K562 (cell line): ENCODE measurements at regions not wholly inside any gene's neighbourhood (a gene's known extent, or its start where the extent isn't known, plus 50 kb on each side); places are given as distances from the start of the nearest gene placed in this dataset.
A peak's percentile ranks its signal among the peaks of the same experiment; 100 is the strongest.

Experiments
- BHLHE40 ChIP-seq: IDR thresholded peaks from 2 replicates; pipeline ENCODE4 v1.6.1; 2011; ENCODE audit warnings: low read length, improper control_type of control experiment
- GABPB1 ChIP-seq: sonication (generic); formaldehyde crosslinking; IDR thresholded peaks from 2 replicates; pipeline ENCODE4 v1.8.0; 2022; ENCODE audit warnings: mild to moderate bottlenecking, missing genetic modification reagents
- L3MBTL2 ChIP-seq: fragments of 450-650 bp; IDR thresholded peaks from 2 replicates; pipeline ENCODE4 v1.6.1; 2016; ENCODE audit warnings: mild to moderate bottlenecking, moderate library complexity
- MEIS2 ChIP-seq: fragments of 450-650 bp; IDR thresholded peaks from 2 replicates; pipeline ENCODE4 v1.6.1; 2014; ENCODE audit warnings: mild to moderate bottlenecking; ENCODE audit not compliant: partially characterized antibody
- NFE2L1 ChIP-seq: fragments of 450-650 bp; IDR thresholded peaks from 2 replicates; pipeline ENCODE4 v1.6.1; 2016; ENCODE audit warnings: missing genetic modification characterization, low read depth, mild to moderate bottlenecking, missing compliant biosample characterization, moderate library complexity, borderline replicate concordance
- NR2F6 ChIP-seq: fragments of 450-650 bp; formaldehyde crosslinking; IDR thresholded peaks from 2 replicates; pipeline ENCODE4 v1.4.0; 2020; ENCODE audit warnings: mild to moderate bottlenecking
- POLR2B ChIP-seq: fragments of 450-650 bp; IDR thresholded peaks from 2 replicates; pipeline ENCODE4 v1.6.1; 2018; ENCODE audit warnings: low read depth; ENCODE audit not compliant: partially characterized antibody
- POLR2G ChIP-seq: fragments of 200-400 bp; formaldehyde crosslinking; IDR thresholded peaks from 2 replicates; pipeline ENCODE4 v1.6.1; 2017; ENCODE audit warnings: low read depth, mild to moderate bottlenecking, antibody characterized with exemption, low read length, moderate library complexity
- SMAD3 ChIP-seq: fragments of 450-650 bp; formaldehyde crosslinking; conservative IDR thresholded peaks from 2 replicates; pipeline ENCODE4 v1.4.0; 2020; ENCODE audit warnings: mild to moderate bottlenecking
- TAL1 ChIP-seq: fragments of 450-650 bp; IDR thresholded peaks from 2 replicates; pipeline ENCODE4 v1.6.1; 2016; ENCODE audit warnings: mild to moderate bottlenecking
- THRAP3 ChIP-seq: fragments of 450-650 bp; IDR thresholded peaks from 2 replicates; pipeline ENCODE4 v1.6.1; 2016; ENCODE audit warnings: mild to moderate bottlenecking, inconsistent platforms, borderline replicate concordance
- U2AF1 ChIP-seq: fragments of 200-400 bp; formaldehyde crosslinking; optimal IDR thresholded peaks from 2 replicates; pipeline ENCODE3; 2017; ENCODE audit warnings: mild to moderate bottlenecking, low read depth, low read length, moderate library complexity
- ZNF175 ChIP-seq: fragments of 200-800 bp; sonication (Bioruptor generic); IDR thresholded peaks from 2 replicates; pipeline ENCODE4 v1.6.1; 2016; ENCODE audit warnings: low read depth, mild to moderate bottlenecking, missing genetic modification characterization, missing compliant biosample characterization
- ZNF589 ChIP-seq: fragments of 200-800 bp; sonication (Bioruptor generic); IDR thresholded peaks from 2 replicates; pipeline ENCODE4 v1.6.1; 2016; ENCODE audit warnings: low read depth, missing genetic modification characterization, missing compliant biosample characterization
- TF ChIP-seq, protein P1 (sequence below): fragments of 450-650 bp; IDR thresholded peaks from 2 replicates; pipeline ENCODE4 v1.6.1; 2016; ENCODE audit warnings: borderline replicate concordance
- TF ChIP-seq, protein P2 (sequence below), 3 experiments: fragments of 200-800 bp in 1 of 3; sonication (Bioruptor generic) in 1 of 3; sonication (generic) in 1 of 3; formaldehyde crosslinking in 1 of 3; IDR thresholded peaks; 2 replicates each; pipeline versions ENCODE4 v1.6.1 to v1.8.0; 2016 to 2022; ENCODE audit warnings: mild to moderate bottlenecking in 2 of 3, missing compliant biosample characterization in 2 of 3, missing genetic modification characterization in 2 of 3, missing genetic modification reagents in 1 of 3
- TF ChIP-seq, protein P3 (sequence below): fragments of 450-650 bp; IDR thresholded peaks from 2 replicates; pipeline ENCODE4 v1.6.1; 2014; ENCODE audit warnings: low read depth, mild to moderate bottlenecking, moderate library complexity, borderline replicate concordance
- TF ChIP-seq, protein P4 (sequence below): fragments of 250-450 bp; sonication (Bioruptor Pico); IDR thresholded peaks from 2 replicates; pipeline ENCODE4 v1.4.0; 2020
- TF ChIP-seq, protein P5 (sequence below): fragments of 450-650 bp; conservative IDR thresholded peaks from 2 replicates; pipeline ENCODE4 v1.6.1; 2016; ENCODE audit warnings: missing genetic modification characterization, low read depth, mild to moderate bottlenecking, missing compliant biosample characterization, moderate library complexity

DNA sequence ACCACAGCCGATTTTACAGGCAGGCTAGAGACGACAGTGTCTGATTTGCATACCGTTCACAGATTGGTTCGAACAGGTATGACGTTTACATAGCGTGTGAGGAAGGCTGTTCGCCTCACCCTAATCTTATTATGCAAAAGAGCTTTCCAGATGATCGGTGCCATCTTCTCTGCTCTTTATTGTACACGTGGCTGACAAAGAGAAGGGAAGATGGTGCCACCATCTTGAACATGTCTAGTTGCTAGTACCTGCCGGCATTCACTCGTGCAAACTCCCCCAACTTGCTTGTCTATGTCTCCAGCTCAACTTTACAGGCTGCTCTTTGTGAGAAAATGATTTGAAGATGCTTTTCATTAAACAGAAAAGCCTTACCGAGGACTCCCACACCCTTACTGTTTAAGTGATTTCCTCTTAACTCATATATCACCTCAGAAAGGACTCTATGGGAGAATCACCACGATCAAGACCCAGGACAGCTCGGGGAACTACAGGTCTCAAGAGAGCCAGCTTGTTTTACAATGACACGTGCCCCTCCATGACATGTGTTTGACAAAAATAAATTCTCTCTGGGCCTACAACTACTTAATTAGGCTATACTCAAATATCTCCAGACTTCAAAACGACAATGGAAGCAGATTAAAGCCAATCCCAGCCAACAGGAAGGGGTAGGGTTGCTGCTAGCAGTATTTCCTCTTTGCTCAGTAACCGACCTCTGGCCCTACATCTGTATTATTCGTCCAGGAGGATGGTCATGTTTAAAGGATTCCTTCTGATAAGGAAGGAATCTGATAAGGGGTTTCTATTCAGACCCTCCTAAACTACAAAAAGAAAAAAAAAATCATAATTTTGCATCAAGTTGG is 480.6 kb downstream of the TMEM114 start (continued):
- TF ChIP-seq TAL1 = peak; percentile 4; the same call in 1 of the 2 replicates
- peak; percentile 81 for TF ChIP-seq ZNF589 (CRISPR knock-in tag)
- TF ChIP-seq GABPB1 (CRISPR knock-in tag) = 0 out of 2 replicates have a peak, but pooled peaks have one; percentile 10
- TF ChIP-seq, protein P1, sequence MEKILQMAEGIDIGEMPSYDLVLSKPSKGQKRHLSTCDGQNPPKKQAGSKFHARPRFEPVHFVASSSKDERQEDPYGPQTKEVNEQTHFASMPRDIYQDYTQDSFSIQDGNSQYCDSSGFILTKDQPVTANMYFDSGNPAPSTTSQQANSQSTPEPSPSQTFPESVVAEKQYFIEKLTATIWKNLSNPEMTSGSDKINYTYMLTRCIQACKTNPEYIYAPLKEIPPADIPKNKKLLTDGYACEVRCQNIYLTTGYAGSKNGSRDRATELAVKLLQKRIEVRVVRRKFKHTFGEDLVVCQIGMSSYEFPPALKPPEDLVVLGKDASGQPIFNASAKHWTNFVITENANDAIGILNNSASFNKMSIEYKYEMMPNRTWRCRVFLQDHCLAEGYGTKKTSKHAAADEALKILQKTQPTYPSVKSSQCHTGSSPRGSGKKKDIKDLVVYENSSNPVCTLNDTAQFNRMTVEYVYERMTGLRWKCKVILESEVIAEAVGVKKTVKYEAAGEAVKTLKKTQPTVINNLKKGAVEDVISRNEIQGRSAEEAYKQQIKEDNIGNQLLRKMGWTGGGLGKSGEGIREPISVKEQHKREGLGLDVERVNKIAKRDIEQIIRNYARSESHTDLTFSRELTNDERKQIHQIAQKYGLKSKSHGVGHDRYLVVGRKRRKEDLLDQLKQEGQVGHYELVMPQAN = peak; percentile 48; the same call in 1 of the 2 replicates
- TF ChIP-seq, protein P2, sequence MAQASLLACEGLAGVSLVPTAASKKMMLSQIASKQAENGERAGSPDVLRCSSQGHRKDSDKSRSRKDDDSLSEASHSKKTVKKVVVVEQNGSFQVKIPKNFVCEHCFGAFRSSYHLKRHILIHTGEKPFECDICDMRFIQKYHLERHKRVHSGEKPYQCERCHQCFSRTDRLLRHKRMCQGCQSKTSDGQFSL (CRISPR knock-in tag; IDR thresholded peaks at IDR 0.05) = no peak
- TF ChIP-seq, protein P2 (tag; IDR thresholded peaks at IDR 0.05) = peak in 1 of 2 experiments; percentile 48; a peak in 1 of 4 replicates
- no peak for TF ChIP-seq NFE2L1 (tag)
- TF ChIP-seq SMAD3 (CRISPR knock-in tag) = no peak
- TF ChIP-seq, protein P3, sequence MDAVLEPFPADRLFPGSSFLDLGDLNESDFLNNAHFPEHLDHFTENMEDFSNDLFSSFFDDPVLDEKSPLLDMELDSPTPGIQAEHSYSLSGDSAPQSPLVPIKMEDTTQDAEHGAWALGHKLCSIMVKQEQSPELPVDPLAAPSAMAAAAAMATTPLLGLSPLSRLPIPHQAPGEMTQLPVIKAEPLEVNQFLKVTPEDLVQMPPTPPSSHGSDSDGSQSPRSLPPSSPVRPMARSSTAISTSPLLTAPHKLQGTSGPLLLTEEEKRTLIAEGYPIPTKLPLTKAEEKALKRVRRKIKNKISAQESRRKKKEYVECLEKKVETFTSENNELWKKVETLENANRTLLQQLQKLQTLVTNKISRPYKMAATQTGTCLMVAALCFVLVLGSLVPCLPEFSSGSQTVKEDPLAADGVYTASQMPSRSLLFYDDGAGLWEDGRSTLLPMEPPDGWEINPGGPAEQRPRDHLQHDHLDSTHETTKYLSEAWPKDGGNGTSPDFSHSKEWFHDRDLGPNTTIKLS = peak; percentile 99
- peak; percentile 37 for TF ChIP-seq MEIS2
- peak; percentile 56 for TF ChIP-seq POLR2G
- TF ChIP-seq POLR2B = peak; percentile 64
- TF ChIP-seq L3MBTL2 = peak; percentile 81
- peak; percentile 59; the same call in 1 of the 2 replicates for TF ChIP-seq ZNF175 (CRISPR knock-in tag)
- no peak for TF ChIP-seq NR2F6 (CRISPR knock-in tag)
- TF ChIP-seq, protein P4, sequence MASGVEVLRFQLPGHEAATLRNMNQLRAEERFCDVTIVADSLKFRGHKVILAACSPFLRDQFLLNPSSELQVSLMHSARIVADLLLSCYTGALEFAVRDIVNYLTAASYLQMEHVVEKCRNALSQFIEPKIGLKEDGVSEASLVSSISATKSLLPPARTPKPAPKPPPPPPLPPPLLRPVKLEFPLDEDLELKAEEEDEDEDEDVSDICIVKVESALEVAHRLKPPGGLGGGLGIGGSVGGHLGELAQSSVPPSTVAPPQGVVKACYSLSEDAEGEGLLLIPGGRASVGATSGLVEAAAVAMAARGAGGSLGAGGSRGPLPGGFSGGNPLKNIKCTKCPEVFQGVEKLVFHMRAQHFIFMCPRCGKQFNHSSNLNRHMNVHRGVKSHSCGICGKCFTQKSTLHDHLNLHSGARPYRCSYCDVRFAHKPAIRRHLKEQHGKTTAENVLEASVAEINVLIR (CRISPR knock-in tag) = peak; percentile 58
- peak; percentile 29; the same call in 1 of the 2 replicates for TF ChIP-seq BHLHE40
- TF ChIP-seq, protein P5, sequence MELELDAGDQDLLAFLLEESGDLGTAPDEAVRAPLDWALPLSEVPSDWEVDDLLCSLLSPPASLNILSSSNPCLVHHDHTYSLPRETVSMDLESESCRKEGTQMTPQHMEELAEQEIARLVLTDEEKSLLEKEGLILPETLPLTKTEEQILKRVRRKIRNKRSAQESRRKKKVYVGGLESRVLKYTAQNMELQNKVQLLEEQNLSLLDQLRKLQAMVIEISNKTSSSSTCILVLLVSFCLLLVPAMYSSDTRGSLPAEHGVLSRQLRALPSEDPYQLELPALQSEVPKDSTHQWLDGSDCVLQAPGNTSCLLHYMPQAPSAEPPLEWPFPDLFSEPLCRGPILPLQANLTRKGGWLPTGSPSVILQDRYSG (tag) = peak; percentile 88
- TF ChIP-seq THRAP3 = peak; percentile 86; the same call in 1 of the 2 replicates
- no peak for TF ChIP-seq U2AF1
